HEK293T (cell line): ENCODE measurements at regions not wholly inside any gene's neighbourhood (a gene's known extent, or its start where the extent isn't known, plus 50 kb on each side); places are given as distances from the start of the nearest gene placed in this dataset.

Experiments used
- CTCF ChIA-PET: fragments of 350-600 bp; formaldehyde crosslinking; extraction: SDS; loops from one replicate; lab custom pipeline; 2021; ENCODE audit warnings: antibody characterized with exemption, inconsistent platforms; lab: Yijun Ruan, JAX
- POLR2A ChIA-PET: fragments of 350-600 bp; formaldehyde crosslinking; extraction: SDS; loops from one replicate; lab custom pipeline; 2020; ENCODE audit warnings: antibody characterized with exemption, inconsistent platforms; lab: Yijun Ruan, JAX
- DNase-seq: peaks from one replicate; pipeline ENCODE4 v3.0.0; 2012; ENCODE audit warnings: mixed read lengths; ENCODE audit errors: extremely low spot score
- ARNT ChIP-seq: fragments of 450-650 bp; IDR thresholded peaks from 2 replicates; pipeline ENCODE4 v1.6.1; 2017; ENCODE audit warnings: mild to moderate bottlenecking
- BHLHE40 ChIP-seq: fragments of 450-650 bp; IDR thresholded peaks from 2 replicates; pipeline ENCODE4 v1.6.1; 2016; ENCODE audit warnings: mild to moderate bottlenecking, moderate library complexity, borderline replicate concordance
- CTBP1 ChIP-seq: fragments of 450-650 bp; IDR thresholded peaks from 2 replicates; pipeline ENCODE4 v1.6.1; 2016; ENCODE audit warnings: borderline replicate concordance
- ELF4 ChIP-seq: fragments of 450-650 bp; IDR thresholded peaks from 2 replicates; pipeline ENCODE4 v1.6.1; 2017; ENCODE audit warnings: antibody characterized with exemption
- FOXA1 ChIP-seq: fragments of 450-650 bp; IDR thresholded peaks from 2 replicates; pipeline ENCODE4 v1.6.1; 2016; ENCODE audit warnings: mild to moderate bottlenecking
- FOXK2 ChIP-seq: fragments of 450-650 bp; IDR thresholded peaks from 2 replicates; pipeline ENCODE4 v1.6.1; 2016; ENCODE audit warnings: mild to moderate bottlenecking
- FOXM1 ChIP-seq: fragments of 450-650 bp; IDR thresholded peaks from 2 replicates; pipeline ENCODE4 v1.6.1; 2017; ENCODE audit warnings: mild to moderate bottlenecking, borderline replicate concordance
- HDGF ChIP-seq: fragments of 450-650 bp; IDR thresholded peaks from 2 replicates; pipeline ENCODE4 v1.6.1; 2017; ENCODE audit warnings: antibody characterized with exemption, borderline replicate concordance
- L3MBTL2 ChIP-seq: fragments of 450-650 bp; conservative IDR thresholded peaks from 2 replicates; pipeline ENCODE4 v1.6.1; 2016; ENCODE audit warnings: mild to moderate bottlenecking
- LEF1 ChIP-seq: fragments of 450-650 bp; IDR thresholded peaks from 2 replicates; pipeline ENCODE4 v1.6.1; 2017; ENCODE audit warnings: mild to moderate bottlenecking, borderline replicate concordance
- NFRKB ChIP-seq: fragments of 450-650 bp; IDR thresholded peaks from 2 replicates; pipeline ENCODE4 v1.6.1; 2016; ENCODE audit warnings: mild to moderate bottlenecking, moderate library complexity
- PKNOX1 ChIP-seq: fragments of 450-650 bp; IDR thresholded peaks from 2 replicates; pipeline ENCODE4 v1.6.1; 2016
- SP1 ChIP-seq: fragments of 450-650 bp; IDR thresholded peaks from 2 replicates; pipeline ENCODE4 v1.6.1; 2017
- SUZ12 ChIP-seq: fragments of 450-650 bp; IDR thresholded peaks from 2 replicates; pipeline ENCODE4 v1.6.1; 2016; ENCODE audit warnings: mild to moderate bottlenecking
- TARDBP ChIP-seq: fragments of 450-650 bp; IDR thresholded peaks from 2 replicates; pipeline ENCODE4 v1.6.1; 2016
- ZNF384 ChIP-seq: fragments of 450-650 bp; IDR thresholded peaks from 2 replicates; pipeline ENCODE4 v1.6.1; 2016

GRCh38 chr4:23680671-23681518 lies 209.0 kb downstream of the PPARGC1A start:
- TF ChIP-seq CTBP1 (no peak), LEF1 (no peak), HDGF (no peak), FOXM1 (no peak), ELF4 (no peak), BHLHE40 (no peak), SP1 (no peak), SUZ12 (no peak), TARDBP (no peak), FOXA1 (no peak)
- POLR2A ChIA-PET, result no interaction called here
- no peak for DNase-seq
- CTCF ChIA-PET, result interaction anchor here (0.6 kb wide), 1 partner anchor 209 kb away, joined by 3 read pairs; the partner anchor contains the start of gene PPARGC1A

GRCh38 chr4:23674694-23675093 lies 215.2 kb downstream of the PPARGC1A start:
- TF ChIP-seq CTBP1 (no peak), ELF4 (no peak), FOXA1 (no peak), ARNT (no peak), NFRKB (no peak), HDGF (no peak), FOXK2 (no peak), ZNF384 (no peak), SUZ12 (no peak)
- ChIA-PET POLR2A (no interaction called here), CTCF (no interaction called here)
- DNase-seq, result no peak

- ChIA-PET CTCF (no interaction called here), POLR2A (no interaction called here)
- DNase-seq, result no peak
- TF ChIP-seq ZNF384, result no peak
- no peak for TF ChIP-seq FOXA1
Measured at GRCh38 chr4:23667659-23668058, 222.2 kb downstream of the PPARGC1A start.

- DNase-seq, result no peak
Measured at GRCh38 chr4:23660865-23661264, 229.0 kb downstream of the PPARGC1A start.

GRCh38 chr4:23654791-23655190 lies 235.1 kb downstream of the PPARGC1A start:
- ChIA-PET CTCF (no interaction called here), POLR2A (no interaction called here)
- no peak for DNase-seq
- TF ChIP-seq L3MBTL2 (no peak), SUZ12 (no peak), TARDBP (no peak), HDGF (no peak), FOXA1 (no peak), ZNF384 (no peak), SP1 (no peak), FOXK2 (no peak), ELF4 (no peak), BHLHE40 (no peak), NFRKB (no peak), ARNT (no peak), FOXM1 (no peak), CTBP1 (no peak), LEF1 (no peak), PKNOX1 (no peak)

More at GRCh38 chr4:23660865-23661264, 229.0 kb downstream of the PPARGC1A start:
- CTCF ChIA-PET, result no interaction called here
- POLR2A ChIA-PET, result no interaction called here
- TF ChIP-seq LEF1, result no peak
- TF ChIP-seq TARDBP, result no peak
- TF ChIP-seq SUZ12, result no peak
- no peak for TF ChIP-seq SP1
- TF ChIP-seq FOXA1, result no peak
- TF ChIP-seq ARNT, result no peak
- TF ChIP-seq FOXK2, result no peak
- TF ChIP-seq ELF4, result no peak
- no peak for TF ChIP-seq ZNF384
- TF ChIP-seq PKNOX1, result no peak
- TF ChIP-seq FOXM1, result no peak
- no peak for TF ChIP-seq CTBP1
- no peak for TF ChIP-seq NFRKB
- no peak for TF ChIP-seq HDGF
- TF ChIP-seq BHLHE40, result no peak
- no peak for TF ChIP-seq L3MBTL2

- TF ChIP-seq FOXM1 (no peak), ZNF384 (no peak), HDGF (no peak), ARNT (no peak), TARDBP (no peak), NFRKB (no peak), SUZ12 (no peak), L3MBTL2 (no peak), FOXK2 (no peak), BHLHE40 (no peak), SP1 (no peak), LEF1 (no peak), ELF4 (no peak), FOXA1 (no peak), PKNOX1 (no peak), CTBP1 (no peak)
- DNase-seq, result no peak
- POLR2A ChIA-PET, result no interaction called here
- CTCF ChIA-PET, result no interaction called here
Measured at GRCh38 chr4:23648854-23649596, 240.8 kb downstream of the PPARGC1A start.
